ENCODE measurements at regions not wholly inside any gene's neighbourhood (a gene's known extent, or its start where the extent isn't known, plus 50 kb on each side); places are given as distances from the start of the nearest gene placed in this dataset.
"Not testable (repeated sequence)": the region's sequence is repeated elsewhere in the genome, so short reads cannot be mapped to it uniquely, and the experiment has no call there.

- Histone ChIP-seq H3K36me3 (no peaks in the 10 kb centered on the region), H3K4me1 (ENCODE audit: control insufficient read depth in 1 of 2, low read depth in 2 of 2) (no peaks in the 10 kb centered on the region), H3K4me3 (no peak overlapping the region), H3K27ac (no peak overlapping the region), H3K27me3 (replicated peaks; ENCODE audit: insufficient read depth) (no peaks in the 10 kb centered on the region), H3K9me3 (no peaks in the 10 kb centered on the region)
- TF ChIP-seq CTCF (IDR thresholded peaks at IDR 0.05), result no peak
- DNase-seq (ENCODE audit: low spot score) (no peak), ATAC-seq (ENCODE audit: insufficient number of reproducible peaks, low FRiP score, low read depth) (no peak)
Observed at GRCh38 chr6:137552146-137552545, 58.0 kb upstream of the OLIG3 start.

GRCh38 chr6:137552809-137553208 lies 58.6 kb upstream of the OLIG3 start:
- ATAC-seq (ENCODE audit: insufficient number of reproducible peaks, low FRiP score, low read depth), result no peak
- Histone ChIP-seq H3K27me3 (replicated peaks; ENCODE audit: insufficient read depth) (no peaks in the 10 kb centered on the region), H3K4me3 (no peak overlapping the region), H3K9me3 (no peaks in the 10 kb centered on the region), H3K27ac (no peak overlapping the region), H3K4me1 (ENCODE audit: control insufficient read depth in 1 of 2, low read depth in 2 of 2) (no peaks in the 10 kb centered on the region), H3K36me3 (no peaks in the 10 kb centered on the region)
- no peak for TF ChIP-seq CTCF (IDR thresholded peaks at IDR 0.05)
- no peak for DNase-seq (ENCODE audit: low spot score)

GRCh38 chr6:137559521-137560183 lies 65.5 kb upstream of the OLIG3 start:
- H3K9me3 ChIP-seq; H3K36me3 ChIP-seq; H3K4me1 ChIP-seq (ENCODE audit: control insufficient read depth in 1 of 2, low read depth in 2 of 2); H3K27me3 ChIP-seq (replicated peaks; ENCODE audit: insufficient read depth); DNase-seq (ENCODE audit: low spot score); H3K27ac ChIP-seq; ATAC-seq (ENCODE audit: insufficient number of reproducible peaks, low FRiP score, low read depth); H3K4me3 ChIP-seq: not testable (repeated sequence)

GRCh38 chr6:137560184-137560563 lies 66.0 kb upstream of the OLIG3 start:
- H3K4me1 ChIP-seq (ENCODE audit: control insufficient read depth in 1 of 2, low read depth in 2 of 2), result no peaks in the 10 kb centered on the region
- H3K27ac ChIP-seq, result no peak overlapping the region
- ATAC-seq (ENCODE audit: insufficient number of reproducible peaks, low FRiP score, low read depth) (no peak), DNase-seq (ENCODE audit: low spot score) (no peak)
- H3K4me3 ChIP-seq, result no peak overlapping the region
- no peaks in the 10 kb centered on the region for H3K9me3 ChIP-seq
- no peak for TF ChIP-seq CTCF (IDR thresholded peaks at IDR 0.05)
- no peaks in the 10 kb centered on the region for H3K36me3 ChIP-seq
- no peaks in the 10 kb centered on the region for H3K27me3 ChIP-seq (replicated peaks; ENCODE audit: insufficient read depth)

GRCh38 chr6:137568067-137568466 lies 73.9 kb upstream of the OLIG3 start:
- Histone ChIP-seq H3K27ac (no peak overlapping the region), H3K27me3 (replicated peaks; ENCODE audit: insufficient read depth) (no peaks in the 10 kb centered on the region), H3K9me3 (no peaks in the 10 kb centered on the region), H3K36me3 (no peaks in the 10 kb centered on the region), H3K4me1 (ENCODE audit: control insufficient read depth in 1 of 2, low read depth in 2 of 2) (no peaks in the 10 kb centered on the region), H3K4me3 (no peak overlapping the region)
- DNase-seq (ENCODE audit: low spot score), result no peak
- no peak for TF ChIP-seq CTCF (IDR thresholded peaks at IDR 0.05)
- no peak for ATAC-seq (ENCODE audit: insufficient number of reproducible peaks, low FRiP score, low read depth)

- Histone ChIP-seq H3K4me1 (ENCODE audit: control insufficient read depth in 1 of 2, low read depth in 2 of 2) (no peaks in the 10 kb centered on the region), H3K4me3 (no peak overlapping the region), H3K27me3 (replicated peaks; ENCODE audit: insufficient read depth) (no peaks in the 10 kb centered on the region), H3K27ac (no peak overlapping the region), H3K36me3 (no peaks in the 10 kb centered on the region), H3K9me3 (no peaks in the 10 kb centered on the region)
- no peak for DNase-seq (ENCODE audit: low spot score)
- no peak for ATAC-seq (ENCODE audit: insufficient number of reproducible peaks, low FRiP score, low read depth)
- no peak for TF ChIP-seq CTCF (IDR thresholded peaks at IDR 0.05)
Observed at GRCh38 chr6:137570393-137570792, 76.2 kb upstream of the OLIG3 start.

All from thoracic aorta (tissue), 2 donors.